NCI-H526 treated with DMSO at 0.1 percent for 48 hours (cell line): ENCODE measurements at regions not wholly inside any gene's neighbourhood (a gene's known extent, or its start where the extent isn't known, plus 50 kb on each side); places are given as distances from the start of the nearest gene placed in this dataset.

ENCODE experiments used
- DNase-seq: peaks from one replicate; lab custom pipeline; 2025; lab: John Stamatoyannopoulos, UW

GRCh38 chr2:18889565-18890332 lies 300.4 kb upstream of the NT5C1B start:
- no peak for DNase-seq

GRCh38 chr2:18885457-18885856 lies 296.1 kb upstream of the NT5C1B start:
- DNase-seq = no peak

GRCh38 chr2:18883616-18884456 lies 294.5 kb upstream of the NT5C1B start:
- no peak for DNase-seq

GRCh38 chr2:18871430-18871829 lies 282.1 kb upstream of the NT5C1B start:
- no peak for DNase-seq

GRCh38 chr2:18870307-18870706 lies 280.9 kb upstream of the NT5C1B start:
- DNase-seq = no peak

GRCh38 chr2:18861951-18862350 lies 272.6 kb upstream of the NT5C1B start:
- no peak for DNase-seq

GRCh38 chr2:18860179-18860578 lies 270.8 kb upstream of the NT5C1B start:
- DNase-seq = no peak

- no peak for DNase-seq
Measured at GRCh38 chr2:18856765-18857164, 267.4 kb upstream of the NT5C1B start.

- DNase-seq = no peak
Measured at GRCh38 chr2:18855027-18855426, 265.7 kb upstream of the NT5C1B start.

- DNase-seq = no peak
Measured at GRCh38 chr2:18849841-18850578, 260.6 kb upstream of the NT5C1B start.

- DNase-seq = no peak
Measured at GRCh38 chr2:18848646-18849045, 259.3 kb upstream of the NT5C1B start.

GRCh38 chr2:18845854-18846445 lies 256.6 kb upstream of the NT5C1B start:
- no peak for DNase-seq

GRCh38 chr2:18842836-18843235 lies 253.5 kb upstream of the NT5C1B start:
- DNase-seq = no peak

GRCh38 chr2:18841248-18842150 lies 252.1 kb upstream of the NT5C1B start:
- no peak for DNase-seq

GRCh38 chr2:18837240-18837639 lies 247.9 kb upstream of the NT5C1B start:
- no peak for DNase-seq

GRCh38 chr2:18836436-18836835 lies 247.1 kb upstream of the NT5C1B start:
- DNase-seq = no peak

GRCh38 chr2:18835787-18836186 lies 246.4 kb upstream of the NT5C1B start:
- DNase-seq = no peak

- no peak for DNase-seq
Measured at GRCh38 chr2:18834341-18834740, 245.0 kb upstream of the NT5C1B start.

- no peak for DNase-seq
Measured at GRCh38 chr2:18833941-18834340, 244.6 kb upstream of the NT5C1B start.

GRCh38 chr2:18831916-18832510 lies 242.6 kb upstream of the NT5C1B start:
- no peak for DNase-seq

- no peak for DNase-seq
Measured at GRCh38 chr2:18830962-18831361, 241.6 kb upstream of the NT5C1B start.
